ENCODE measurements at regions not wholly inside any gene's neighbourhood (a gene's known extent, or its start where the extent isn't known, plus 50 kb on each side); places are given as distances from the start of the nearest gene placed in this dataset.

DNA sequence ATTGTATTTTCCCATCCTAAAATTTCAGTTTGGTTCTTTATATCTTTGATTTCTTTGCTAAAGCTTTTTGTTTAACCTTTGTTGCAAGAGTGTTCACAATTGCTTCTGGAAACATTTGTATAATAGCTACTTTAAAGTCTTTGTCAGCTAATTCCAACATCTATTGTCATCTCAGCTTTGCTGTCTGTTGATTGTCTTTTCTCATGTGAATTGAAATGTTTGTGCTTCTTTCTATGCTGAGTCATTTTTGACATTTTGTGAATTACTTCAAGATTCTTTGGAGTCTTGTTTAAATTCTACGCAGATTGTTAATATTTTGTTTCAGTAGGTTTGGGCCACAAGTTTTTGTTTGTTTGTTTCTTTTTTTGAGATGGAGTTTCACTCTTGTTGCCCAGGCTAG is 73.2 kb downstream of the SUCNR1 start:
- POLR2A ChIA-PET, result no interaction called here
- Histone ChIP-seq H3K4me1 (ENCODE audit: control insufficient read depth in 2 of 2, insufficient read depth in 2 of 2, low read length in 2 of 2) (no peaks in the 10 kb centered on the region), H3K79me2 (ENCODE audit: control insufficient read depth, insufficient read depth, low read length) (no peaks in the 10 kb centered on the region), H3K4me2 (replicated peaks; ENCODE audit: low read depth, low read length, poor library complexity, severe bottlenecking) (no peak overlapping the region), H3K27me3 (replicated peaks in 1 of 4; ENCODE audit: control extremely low read depth in 1 of 4, control insufficient read depth in 3 of 4, insufficient read depth in 4 of 4, low read length in 3 of 4) (no peaks in the 10 kb centered on the region), H3K9me3 (ENCODE audit: control extremely low read depth in 1 of 3, control insufficient read depth in 2 of 3, insufficient read depth in 1 of 3, low read length in 2 of 3) (no peaks in the 10 kb centered on the region), H2AFZ (ENCODE audit: insufficient read depth, low read depth, low read length, poor library complexity, severe bottlenecking) (no peak overlapping the region), H3K9ac (ENCODE audit: low read length) (no peak overlapping the region), H3K36me3 (replicated peaks in 1 of 2; ENCODE audit: control extremely low read depth in 1 of 2, control insufficient read depth in 1 of 2, extremely low read depth in 1 of 2, insufficient read depth in 2 of 2, low read length in 1 of 2) (no peaks in the 10 kb centered on the region), H3K27ac (ENCODE audit: low read length in 2 of 2) (no peak overlapping the region), H4K20me1 (ENCODE audit: control insufficient read depth, insufficient read depth, low read length, poor library complexity, severe bottlenecking) (no peaks in the 10 kb centered on the region), H3K4me3 (ENCODE audit: control extremely low read depth in 1 of 5, extremely low read depth in 1 of 5, insufficient read depth in 1 of 5, low read depth in 2 of 5, low read length in 4 of 5) (no peak overlapping the region)
- no peaks in the 10 kb centered on the region for H3K4me1 Mint-ChIP-seq
- CTCF ChIA-PET, result no interaction called here
- intact Hi-C loops (cut with micrococcal nuclease), result no loop called here
- H3K4me3 Mint-ChIP-seq, result no peak overlapping the region
- ATAC-seq (ENCODE audit: low read depth) (no peak), DNase-seq (no peak)
- no peak for TF ChIP-seq EZH2 (IDR thresholded peaks at IDR 0.05; ENCODE audit: borderline replicate concordance, insufficient read depth, low read depth, low read length, poor library complexity, severe bottlenecking)
- TF ChIP-seq, protein P1, sequence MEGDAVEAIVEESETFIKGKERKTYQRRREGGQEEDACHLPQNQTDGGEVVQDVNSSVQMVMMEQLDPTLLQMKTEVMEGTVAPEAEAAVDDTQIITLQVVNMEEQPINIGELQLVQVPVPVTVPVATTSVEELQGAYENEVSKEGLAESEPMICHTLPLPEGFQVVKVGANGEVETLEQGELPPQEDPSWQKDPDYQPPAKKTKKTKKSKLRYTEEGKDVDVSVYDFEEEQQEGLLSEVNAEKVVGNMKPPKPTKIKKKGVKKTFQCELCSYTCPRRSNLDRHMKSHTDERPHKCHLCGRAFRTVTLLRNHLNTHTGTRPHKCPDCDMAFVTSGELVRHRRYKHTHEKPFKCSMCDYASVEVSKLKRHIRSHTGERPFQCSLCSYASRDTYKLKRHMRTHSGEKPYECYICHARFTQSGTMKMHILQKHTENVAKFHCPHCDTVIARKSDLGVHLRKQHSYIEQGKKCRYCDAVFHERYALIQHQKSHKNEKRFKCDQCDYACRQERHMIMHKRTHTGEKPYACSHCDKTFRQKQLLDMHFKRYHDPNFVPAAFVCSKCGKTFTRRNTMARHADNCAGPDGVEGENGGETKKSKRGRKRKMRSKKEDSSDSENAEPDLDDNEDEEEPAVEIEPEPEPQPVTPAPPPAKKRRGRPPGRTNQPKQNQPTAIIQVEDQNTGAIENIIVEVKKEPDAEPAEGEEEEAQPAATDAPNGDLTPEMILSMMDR (IDR thresholded peaks at IDR 0.05), result no peak
- peaks cover 15% of the 10 kb centered on the region for H3K27me3 Mint-ChIP-seq
- WGBS (ENCODE audit: insufficient coverage), result no CpG with 5 or more reads among the region's 1 CpG
- H3K9me3 Mint-ChIP-seq (ENCODE audit: insufficient read depth), result no peaks in the 10 kb centered on the region
- no peak overlapping the region for H3K27ac Mint-ChIP-seq

DNA sequence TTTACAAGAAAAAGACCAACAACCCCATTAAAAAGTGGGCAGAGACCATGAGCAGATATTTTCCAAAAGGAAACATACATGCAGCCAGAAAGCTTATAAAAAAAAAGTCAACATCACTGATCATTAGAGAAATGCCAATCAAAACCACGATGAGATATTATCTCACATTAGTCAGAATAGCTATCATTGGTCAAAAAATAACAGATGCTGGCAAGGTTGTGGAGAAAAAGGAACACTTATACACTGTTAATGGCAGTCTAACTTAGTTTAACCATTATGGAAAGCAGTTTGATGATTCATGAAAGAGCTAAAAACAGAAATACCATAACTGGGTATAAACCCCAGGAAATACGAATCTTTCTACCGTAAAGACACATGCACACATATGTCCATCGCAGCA is 76.3 kb downstream of the SUCNR1 start:
- H3K4me2 ChIP-seq (replicated peaks; ENCODE audit: low read depth, low read length, poor library complexity, severe bottlenecking), result no peak overlapping the region
- Mint-ChIP-seq H3K9me3 (ENCODE audit: insufficient read depth) (no peaks in the 10 kb centered on the region), H3K4me3 (no peak overlapping the region), H3K27ac (no peak overlapping the region), H3K27me3 (peaks cover 15% of the 10 kb centered on the region), H3K4me1 (no peaks in the 10 kb centered on the region)
- POLR2A ChIA-PET, result no interaction called here
- no peaks in the 10 kb centered on the region for H3K27me3 ChIP-seq (replicated peaks in 1 of 4; ENCODE audit: control extremely low read depth in 1 of 4, control insufficient read depth in 3 of 4, insufficient read depth in 4 of 4, low read length in 3 of 4)
- H4K20me1 ChIP-seq (ENCODE audit: control insufficient read depth, insufficient read depth, low read length, poor library complexity, severe bottlenecking), result no peaks in the 10 kb centered on the region
- H3K4me1 ChIP-seq (ENCODE audit: control insufficient read depth in 2 of 2, insufficient read depth in 2 of 2, low read length in 2 of 2), result no peaks in the 10 kb centered on the region
- H3K9me3 ChIP-seq (ENCODE audit: control extremely low read depth in 1 of 3, control insufficient read depth in 2 of 3, insufficient read depth in 1 of 3, low read length in 2 of 3), result no peaks in the 10 kb centered on the region
- no peak overlapping the region for H3K9ac ChIP-seq (ENCODE audit: low read length)
- H3K27ac ChIP-seq (ENCODE audit: low read length in 2 of 2), result no peak overlapping the region
- H3K36me3 ChIP-seq (replicated peaks in 1 of 2; ENCODE audit: control extremely low read depth in 1 of 2, control insufficient read depth in 1 of 2, extremely low read depth in 1 of 2, insufficient read depth in 2 of 2, low read length in 1 of 2), result no peaks in the 10 kb centered on the region
- no peak for ATAC-seq (ENCODE audit: low read depth)
- intact Hi-C loops (cut with micrococcal nuclease), result no loop called here
- H3K4me3 ChIP-seq (ENCODE audit: control extremely low read depth in 1 of 5, extremely low read depth in 1 of 5, insufficient read depth in 1 of 5, low read depth in 2 of 5, low read length in 4 of 5), result no peak overlapping the region
- CTCF ChIA-PET, result interaction anchor here (0.6 kb wide), 1 partner anchor 863 kb away, joined by 4 read pairs; no protein-coding TSS in a partner anchor
- no CpG with 5 or more reads among the region's 4 CpGs for WGBS (ENCODE audit: insufficient coverage)
- TF ChIP-seq, protein P1 (IDR thresholded peaks at IDR 0.05), result no peak
- no peak for TF ChIP-seq EZH2 (IDR thresholded peaks at IDR 0.05; ENCODE audit: borderline replicate concordance, insufficient read depth, low read depth, low read length, poor library complexity, severe bottlenecking)
- no peak overlapping the region for H2AFZ ChIP-seq (ENCODE audit: insufficient read depth, low read depth, low read length, poor library complexity, severe bottlenecking)
- no peaks in the 10 kb centered on the region for H3K79me2 ChIP-seq (ENCODE audit: control insufficient read depth, insufficient read depth, low read length)
- no peak for DNase-seq

All from B cell (primary cell).